ENCODE measurements at regions not wholly inside any gene's neighbourhood (a gene's known extent, or its start where the extent isn't known, plus 50 kb on each side); places are given as distances from the start of the nearest gene placed in this dataset.

DNA sequence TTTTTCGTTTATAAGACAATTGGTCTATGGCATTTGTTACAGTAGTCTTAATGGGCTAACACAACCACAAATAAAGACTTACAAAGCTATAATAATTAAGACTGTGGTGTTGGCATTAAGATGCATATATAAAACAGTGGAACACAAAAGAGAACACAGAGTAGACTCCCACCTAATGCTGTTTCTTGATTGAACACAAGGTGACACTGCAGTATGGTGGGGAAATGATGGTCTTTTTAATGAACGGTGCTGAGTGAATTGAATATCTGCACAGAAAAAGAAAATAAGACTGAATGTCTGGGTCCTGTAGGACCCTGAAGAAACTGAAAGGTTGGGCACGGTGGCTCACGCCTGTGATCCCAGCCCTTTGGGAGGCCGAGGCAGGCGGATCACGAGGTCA, 1136.6 kb upstream of the NXPH2 start:
- H3K27ac ChIP-seq (ENCODE audit: low read depth, low read length, poor library complexity, severe bottlenecking), result no peak overlapping the region
- no peaks in the 10 kb centered on the region for H3K9me2 ChIP-seq (ENCODE audit: low read depth, low read length)
- H3K4me2 ChIP-seq (ENCODE audit: low read length), result no peak overlapping the region
- no peaks in the 10 kb centered on the region for H3K4me1 ChIP-seq (ENCODE audit: insufficient read depth, low read length, severe bottlenecking)
- no peaks in the 10 kb centered on the region for H3K36me3 ChIP-seq (ENCODE audit: insufficient read depth, low read length)
- H3K9ac ChIP-seq (ENCODE audit: low read length), result no peak overlapping the region
- no peaks in the 10 kb centered on the region for H3K27me3 ChIP-seq (ENCODE audit: insufficient read depth, low read length)
- no peak overlapping the region for H3K4me3 ChIP-seq (ENCODE audit: low read depth, low read length, poor library complexity, severe bottlenecking)
- TF ChIP-seq EZH2 (IDR thresholded peaks at IDR 0.05; ENCODE audit: borderline replicate concordance, low read length), result no peak
- TF ChIP-seq, protein P1, sequence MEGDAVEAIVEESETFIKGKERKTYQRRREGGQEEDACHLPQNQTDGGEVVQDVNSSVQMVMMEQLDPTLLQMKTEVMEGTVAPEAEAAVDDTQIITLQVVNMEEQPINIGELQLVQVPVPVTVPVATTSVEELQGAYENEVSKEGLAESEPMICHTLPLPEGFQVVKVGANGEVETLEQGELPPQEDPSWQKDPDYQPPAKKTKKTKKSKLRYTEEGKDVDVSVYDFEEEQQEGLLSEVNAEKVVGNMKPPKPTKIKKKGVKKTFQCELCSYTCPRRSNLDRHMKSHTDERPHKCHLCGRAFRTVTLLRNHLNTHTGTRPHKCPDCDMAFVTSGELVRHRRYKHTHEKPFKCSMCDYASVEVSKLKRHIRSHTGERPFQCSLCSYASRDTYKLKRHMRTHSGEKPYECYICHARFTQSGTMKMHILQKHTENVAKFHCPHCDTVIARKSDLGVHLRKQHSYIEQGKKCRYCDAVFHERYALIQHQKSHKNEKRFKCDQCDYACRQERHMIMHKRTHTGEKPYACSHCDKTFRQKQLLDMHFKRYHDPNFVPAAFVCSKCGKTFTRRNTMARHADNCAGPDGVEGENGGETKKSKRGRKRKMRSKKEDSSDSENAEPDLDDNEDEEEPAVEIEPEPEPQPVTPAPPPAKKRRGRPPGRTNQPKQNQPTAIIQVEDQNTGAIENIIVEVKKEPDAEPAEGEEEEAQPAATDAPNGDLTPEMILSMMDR (IDR thresholded peaks at IDR 0.05; ENCODE audit: low read length), result 0 out of 2 replicates have a peak, but pooled peaks have one; percentile 11
- no peaks in the 10 kb centered on the region for H3F3A ChIP-seq (ENCODE audit: insufficient read depth, low read length)
- no peaks in the 10 kb centered on the region for H3K79me2 ChIP-seq (ENCODE audit: insufficient read depth, low read length)
- H2AFZ ChIP-seq (ENCODE audit: low read length), result no peak overlapping the region
- H4K20me1 ChIP-seq (ENCODE audit: insufficient read depth, low read length), result no peaks in the 10 kb centered on the region
- no peaks in the 10 kb centered on the region for H3K9me3 ChIP-seq (ENCODE audit: low read length)

- H3K4me1 ChIP-seq (ENCODE audit: insufficient read depth, low read length, severe bottlenecking), result no peaks in the 10 kb centered on the region
These were observed 1131.0 kb upstream of the NXPH2 start for GRCh38 chr2:139911160-139911559.

DNA sequence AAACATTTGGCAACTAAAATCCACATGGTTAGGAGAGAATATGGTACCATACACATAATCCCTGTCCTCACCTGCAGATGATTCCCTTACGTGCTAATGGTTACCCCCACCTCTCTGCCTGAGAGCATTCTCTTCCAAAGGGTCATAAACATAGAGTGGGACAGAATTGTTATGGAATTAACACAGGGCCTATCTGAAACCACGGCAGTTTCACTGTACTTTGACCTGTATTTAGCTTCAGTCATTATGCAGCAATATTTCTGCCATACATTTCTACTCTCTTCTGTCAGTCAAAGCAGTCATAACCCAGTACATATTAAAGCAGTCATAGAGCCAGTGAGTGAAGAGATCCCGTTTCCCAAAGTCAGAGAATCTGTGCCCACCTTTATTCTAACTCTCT, 1128.9 kb upstream of the NXPH2 start:
- Histone ChIP-seq H4K20me1 (ENCODE audit: insufficient read depth, low read length) (no peaks in the 10 kb centered on the region), H3K36me3 (ENCODE audit: insufficient read depth, low read length) (no peaks in the 10 kb centered on the region), H3K4me3 (ENCODE audit: low read depth, low read length, poor library complexity, severe bottlenecking) (no peak overlapping the region), H3K27ac (ENCODE audit: low read depth, low read length, poor library complexity, severe bottlenecking) (no peak overlapping the region), H3K4me2 (ENCODE audit: low read length) (no peak overlapping the region), H3K9ac (ENCODE audit: low read length) (no peak overlapping the region), H3K4me1 (ENCODE audit: insufficient read depth, low read length, severe bottlenecking) (no peaks in the 10 kb centered on the region), H3K27me3 (ENCODE audit: insufficient read depth, low read length) (no peaks in the 10 kb centered on the region), H3F3A (ENCODE audit: insufficient read depth, low read length) (no peaks in the 10 kb centered on the region), H2AFZ (ENCODE audit: low read length) (no peak overlapping the region), H3K9me2 (ENCODE audit: low read depth, low read length) (no peaks in the 10 kb centered on the region), H3K9me3 (ENCODE audit: low read length) (no peaks in the 10 kb centered on the region), H3K79me2 (ENCODE audit: insufficient read depth, low read length) (no peaks in the 10 kb centered on the region)
- TF ChIP-seq EZH2 (IDR thresholded peaks at IDR 0.05; ENCODE audit: borderline replicate concordance, low read length), result no peak
- TF ChIP-seq, protein P1 (IDR thresholded peaks at IDR 0.05; ENCODE audit: low read length), result no peak

More at GRCh38 chr2:139911160-139911559, 1131.0 kb upstream of the NXPH2 start:
- H3K27me3 ChIP-seq (ENCODE audit: insufficient read depth, low read length), result no peaks in the 10 kb centered on the region
- H3K27ac ChIP-seq (ENCODE audit: low read depth, low read length, poor library complexity, severe bottlenecking), result no peak overlapping the region
- H3K4me3 ChIP-seq (ENCODE audit: low read depth, low read length, poor library complexity, severe bottlenecking), result no peak overlapping the region
- TF ChIP-seq, protein P1 (IDR thresholded peaks at IDR 0.05; ENCODE audit: low read length), result no peak
- TF ChIP-seq EZH2 (IDR thresholded peaks at IDR 0.05; ENCODE audit: borderline replicate concordance, low read length), result no peak
- H4K20me1 ChIP-seq (ENCODE audit: insufficient read depth, low read length), result no peaks in the 10 kb centered on the region
- H3K9me2 ChIP-seq (ENCODE audit: low read depth, low read length), result no peaks in the 10 kb centered on the region
- H3K9me3 ChIP-seq (ENCODE audit: low read length), result no peaks in the 10 kb centered on the region
- no peaks in the 10 kb centered on the region for H3K36me3 ChIP-seq (ENCODE audit: insufficient read depth, low read length)
- H2AFZ ChIP-seq (ENCODE audit: low read length), result no peak overlapping the region
- H3K4me2 ChIP-seq (ENCODE audit: low read length), result no peak overlapping the region
- H3K79me2 ChIP-seq (ENCODE audit: insufficient read depth, low read length), result no peaks in the 10 kb centered on the region
- H3F3A ChIP-seq (ENCODE audit: insufficient read depth, low read length), result no peaks in the 10 kb centered on the region
- H3K9ac ChIP-seq (ENCODE audit: low read length), result no peak overlapping the region

Measured in OCI-LY1 (cell line).